Fibroblast of the aortic adventitia (primary cell): ENCODE measurements at regions not wholly inside any gene's neighbourhood (a gene's known extent, or its start where the extent isn't known, plus 50 kb on each side); places are given as distances from the start of the nearest gene placed in this dataset.

ENCODE experiments used
- DNase-seq: peaks from one replicate; pipeline ENCODE4 v3.0.0-alpha.2; 2010; ENCODE audit warnings: low read depth
- H3K4me3 ChIP-seq: 2 replicates; pipeline ENCODE4 v1.5.1; 2011; ENCODE audit warnings: low read depth, mild to moderate bottlenecking, control low read depth, low read length, moderate library complexity
- CTCF ChIP-seq: IDR thresholded peaks from 2 replicates; pipeline ENCODE4 v1.5.1; 2011; ENCODE audit warnings: mild to moderate bottlenecking, low read length, control low read depth, inconsistent platforms; ENCODE audit not compliant: insufficient read depth

- DNase-seq, result no peak
- H3K4me3 ChIP-seq, result no peak overlapping the region
- no peak for TF ChIP-seq CTCF
These were observed 195.2 kb downstream of the RHOU start for GRCh38 chr1:228930479-228930957.

- TF ChIP-seq CTCF, result no peak
These were observed 198.5 kb downstream of the RHOU start for GRCh38 chr1:228933753-228934152.

GRCh38 chr1:228935198-228935663 is 200.0 kb downstream of the RHOU start:
- no peak for DNase-seq
- no peak for TF ChIP-seq CTCF
- H3K4me3 ChIP-seq, result no peak overlapping the region

More at GRCh38 chr1:228933753-228934152, 198.5 kb downstream of the RHOU start:
- DNase-seq, result no peak
- H3K4me3 ChIP-seq, result no peak overlapping the region

GRCh38 chr1:228935855-228936727 is 200.8 kb downstream of the RHOU start:
- no peak overlapping the region for H3K4me3 ChIP-seq
- DNase-seq, result no peak
- TF ChIP-seq CTCF, result no peak

GRCh38 chr1:228936881-228937280 is 201.6 kb downstream of the RHOU start:
- H3K4me3 ChIP-seq, result no peak overlapping the region
- no peak for DNase-seq
- TF ChIP-seq CTCF, result no peak

- H3K4me3 ChIP-seq, result no peak overlapping the region
- no peak for TF ChIP-seq CTCF
- DNase-seq, result no peak
These were observed 202.1 kb downstream of the RHOU start for GRCh38 chr1:228937351-228937750.
